ENCODE measurements at regions not wholly inside any gene's neighbourhood (a gene's known extent, or its start where the extent isn't known, plus 50 kb on each side); places are given as distances from the start of the nearest gene placed in this dataset.

DNA sequence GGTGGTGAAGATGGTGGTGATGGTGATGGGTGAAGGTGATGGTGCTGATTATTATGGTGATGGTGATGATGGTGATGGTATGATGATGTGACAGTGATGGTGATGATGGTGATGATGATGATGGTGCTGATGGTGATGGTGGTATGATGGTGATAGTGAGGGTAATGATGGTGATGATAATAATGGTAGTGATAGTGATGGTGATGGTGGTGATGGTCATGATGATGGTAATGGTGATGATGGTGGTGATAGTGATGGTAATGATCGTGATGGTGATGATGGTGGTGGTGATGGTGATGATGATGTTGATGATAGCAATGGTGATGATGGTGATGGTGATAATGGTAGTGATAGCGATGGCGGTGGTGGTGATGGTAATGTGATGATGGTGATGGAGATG is 197.9 kb upstream of the ALG10B start:
- ChIA-PET POLR2A (no interaction called here), CTCF (no interaction called here)
- TF ChIP-seq ELF1 (IDR thresholded peaks at IDR 0.05) (no peak), FOSL2 (IDR thresholded peaks at IDR 0.05; ENCODE audit: borderline replicate concordance, low read depth) (no peak), GATA2 (CRISPR knock-in tag; IDR thresholded peaks at IDR 0.05) (no peak), RFX5 (IDR thresholded peaks at IDR 0.05; ENCODE audit: low read length) (no peak), TEAD4 (IDR thresholded peaks at IDR 0.05; ENCODE audit: borderline replicate concordance, insufficient read depth) (no peak)
- TF ChIP-seq, protein P1, sequence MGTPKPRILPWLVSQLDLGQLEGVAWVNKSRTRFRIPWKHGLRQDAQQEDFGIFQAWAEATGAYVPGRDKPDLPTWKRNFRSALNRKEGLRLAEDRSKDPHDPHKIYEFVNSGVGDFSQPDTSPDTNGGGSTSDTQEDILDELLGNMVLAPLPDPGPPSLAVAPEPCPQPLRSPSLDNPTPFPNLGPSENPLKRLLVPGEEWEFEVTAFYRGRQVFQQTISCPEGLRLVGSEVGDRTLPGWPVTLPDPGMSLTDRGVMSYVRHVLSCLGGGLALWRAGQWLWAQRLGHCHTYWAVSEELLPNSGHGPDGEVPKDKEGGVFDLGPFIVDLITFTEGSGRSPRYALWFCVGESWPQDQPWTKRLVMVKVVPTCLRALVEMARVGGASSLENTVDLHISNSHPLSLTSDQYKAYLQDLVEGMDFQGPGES (IDR thresholded peaks at IDR 0.05; ENCODE audit: low read depth, low read length): no peak
- H3K79me2 ChIP-seq (ENCODE audit: insufficient read depth): no peaks in the 10 kb centered on the region
- no peaks in the 10 kb centered on the region for H3K36me3 ChIP-seq (replicated peaks in 1 of 2; ENCODE audit: control insufficient read depth in 1 of 2, insufficient read depth in 2 of 2, low read length in 1 of 2)
- no peak overlapping the region for H3K4me3 ChIP-seq (ENCODE audit: low read depth in 2 of 2, low read length in 1 of 2)
- H3K27me3 ChIP-seq (ENCODE audit: insufficient read depth): no peaks in the 10 kb centered on the region
- no peak overlapping the region for H3K27ac ChIP-seq (ENCODE audit: low read depth in 2 of 2, low read length in 1 of 2)
- H3F3A ChIP-seq (replicated peaks; ENCODE audit: insufficient read depth): no peaks in the 10 kb centered on the region
- no peaks in the 10 kb centered on the region for H3K9me2 ChIP-seq
- no peak overlapping the region for H3K4me2 ChIP-seq
- no peaks in the 10 kb centered on the region for H3K9me3 ChIP-seq
- no peak overlapping the region for H3K9ac ChIP-seq
- WGBS (ENCODE audit: low lambda C conversion rate): 16% methylated on average over 3 of the region's 3 CpGs
- H3K4me1 ChIP-seq (ENCODE audit: control insufficient read depth in 1 of 2, insufficient read depth in 2 of 2, low read depth in 1 of 2, low read length in 1 of 2): no peaks in the 10 kb centered on the region
- DNase-seq: no peak
- no peaks in the 10 kb centered on the region for H4K20me1 ChIP-seq (ENCODE audit: insufficient read depth)
- no peak overlapping the region for H2AFZ ChIP-seq (ENCODE audit: low read depth)

DNA sequence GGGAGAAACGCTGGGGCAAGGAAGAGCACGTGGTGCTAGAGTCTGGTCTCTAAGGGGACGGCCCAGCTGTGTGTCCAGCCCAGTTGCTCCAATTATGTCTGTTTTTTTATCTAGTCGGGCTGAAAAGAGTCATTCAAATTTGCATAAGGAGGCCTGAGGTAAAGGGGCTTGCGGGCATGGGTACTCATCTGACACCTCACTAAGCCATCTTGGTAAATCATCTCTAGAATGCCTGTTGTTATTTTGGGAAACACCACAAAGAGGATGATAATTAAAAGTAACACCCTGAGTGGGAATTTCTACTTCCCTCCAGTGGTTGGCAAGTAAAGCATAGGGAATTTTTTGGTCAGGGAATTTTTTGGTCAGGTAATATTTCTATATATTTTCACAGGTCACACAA is 196.1 kb upstream of the ALG10B start:
- Histone ChIP-seq H3F3A (replicated peaks; ENCODE audit: insufficient read depth) (no peaks in the 10 kb centered on the region), H4K20me1 (ENCODE audit: insufficient read depth) (no peaks in the 10 kb centered on the region), H3K4me1 (ENCODE audit: control insufficient read depth in 1 of 2, insufficient read depth in 2 of 2, low read depth in 1 of 2, low read length in 1 of 2) (no peaks in the 10 kb centered on the region), H3K27ac (ENCODE audit: low read depth in 2 of 2, low read length in 1 of 2) (no peak overlapping the region), H2AFZ (ENCODE audit: low read depth) (no peak overlapping the region), H3K9ac (no peak overlapping the region), H3K9me2 (no peaks in the 10 kb centered on the region), H3K36me3 (replicated peaks in 1 of 2; ENCODE audit: control insufficient read depth in 1 of 2, insufficient read depth in 2 of 2, low read length in 1 of 2) (no peaks in the 10 kb centered on the region), H3K9me3 (no peaks in the 10 kb centered on the region), H3K27me3 (ENCODE audit: insufficient read depth) (no peaks in the 10 kb centered on the region), H3K79me2 (ENCODE audit: insufficient read depth) (no peaks in the 10 kb centered on the region), H3K4me2 (no peak overlapping the region), H3K4me3 (ENCODE audit: low read depth in 2 of 2, low read length in 1 of 2) (no peak overlapping the region)
- CTCF ChIA-PET: no interaction called here
- POLR2A ChIA-PET: no interaction called here
- TF ChIP-seq FOXJ3 (CRISPR knock-in tag; IDR thresholded peaks at IDR 0.05) (no peak), SMC3 (IDR thresholded peaks at IDR 0.05; ENCODE audit: low read depth, low read length) (no peak), TEAD4 (IDR thresholded peaks at IDR 0.05; ENCODE audit: borderline replicate concordance, insufficient read depth) (no peak), NRF1 (IDR thresholded peaks at IDR 0.05; ENCODE audit: low read depth, low read length) (no peak), EZH2phosphoT487 (IDR thresholded peaks at IDR 0.05; ENCODE audit: borderline replicate concordance, low read depth) (no peak), SIN3A (IDR thresholded peaks at IDR 0.05; ENCODE audit: borderline replicate concordance, low read depth, low read length) (no peak), FOSL2 (IDR thresholded peaks at IDR 0.05; ENCODE audit: borderline replicate concordance, low read depth) (no peak), ELF1 (IDR thresholded peaks at IDR 0.05) (no peak), GATA2 (CRISPR knock-in tag; IDR thresholded peaks at IDR 0.05) (no peak)
- TF ChIP-seq, protein P2, sequence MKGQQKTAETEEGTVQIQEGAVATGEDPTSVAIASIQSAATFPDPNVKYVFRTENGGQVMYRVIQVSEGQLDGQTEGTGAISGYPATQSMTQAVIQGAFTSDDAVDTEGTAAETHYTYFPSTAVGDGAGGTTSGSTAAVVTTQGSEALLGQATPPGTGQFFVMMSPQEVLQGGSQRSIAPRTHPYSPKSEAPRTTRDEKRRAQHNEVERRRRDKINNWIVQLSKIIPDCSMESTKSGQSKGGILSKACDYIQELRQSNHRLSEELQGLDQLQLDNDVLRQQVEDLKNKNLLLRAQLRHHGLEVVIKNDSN (IDR thresholded peaks at IDR 0.05; ENCODE audit: borderline replicate concordance, low read depth): no peak
- TF ChIP-seq, protein P3, sequence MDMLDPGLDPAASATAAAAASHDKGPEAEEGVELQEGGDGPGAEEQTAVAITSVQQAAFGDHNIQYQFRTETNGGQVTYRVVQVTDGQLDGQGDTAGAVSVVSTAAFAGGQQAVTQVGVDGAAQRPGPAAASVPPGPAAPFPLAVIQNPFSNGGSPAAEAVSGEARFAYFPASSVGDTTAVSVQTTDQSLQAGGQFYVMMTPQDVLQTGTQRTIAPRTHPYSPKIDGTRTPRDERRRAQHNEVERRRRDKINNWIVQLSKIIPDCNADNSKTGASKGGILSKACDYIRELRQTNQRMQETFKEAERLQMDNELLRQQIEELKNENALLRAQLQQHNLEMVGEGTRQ (IDR thresholded peaks at IDR 0.05; ENCODE audit: borderline replicate concordance, low read depth, low read length): no peak
- TF ChIP-seq, protein P4, sequence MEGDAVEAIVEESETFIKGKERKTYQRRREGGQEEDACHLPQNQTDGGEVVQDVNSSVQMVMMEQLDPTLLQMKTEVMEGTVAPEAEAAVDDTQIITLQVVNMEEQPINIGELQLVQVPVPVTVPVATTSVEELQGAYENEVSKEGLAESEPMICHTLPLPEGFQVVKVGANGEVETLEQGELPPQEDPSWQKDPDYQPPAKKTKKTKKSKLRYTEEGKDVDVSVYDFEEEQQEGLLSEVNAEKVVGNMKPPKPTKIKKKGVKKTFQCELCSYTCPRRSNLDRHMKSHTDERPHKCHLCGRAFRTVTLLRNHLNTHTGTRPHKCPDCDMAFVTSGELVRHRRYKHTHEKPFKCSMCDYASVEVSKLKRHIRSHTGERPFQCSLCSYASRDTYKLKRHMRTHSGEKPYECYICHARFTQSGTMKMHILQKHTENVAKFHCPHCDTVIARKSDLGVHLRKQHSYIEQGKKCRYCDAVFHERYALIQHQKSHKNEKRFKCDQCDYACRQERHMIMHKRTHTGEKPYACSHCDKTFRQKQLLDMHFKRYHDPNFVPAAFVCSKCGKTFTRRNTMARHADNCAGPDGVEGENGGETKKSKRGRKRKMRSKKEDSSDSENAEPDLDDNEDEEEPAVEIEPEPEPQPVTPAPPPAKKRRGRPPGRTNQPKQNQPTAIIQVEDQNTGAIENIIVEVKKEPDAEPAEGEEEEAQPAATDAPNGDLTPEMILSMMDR (IDR thresholded peaks at IDR 0.05): no peak
- TF ChIP-seq, protein P5, sequence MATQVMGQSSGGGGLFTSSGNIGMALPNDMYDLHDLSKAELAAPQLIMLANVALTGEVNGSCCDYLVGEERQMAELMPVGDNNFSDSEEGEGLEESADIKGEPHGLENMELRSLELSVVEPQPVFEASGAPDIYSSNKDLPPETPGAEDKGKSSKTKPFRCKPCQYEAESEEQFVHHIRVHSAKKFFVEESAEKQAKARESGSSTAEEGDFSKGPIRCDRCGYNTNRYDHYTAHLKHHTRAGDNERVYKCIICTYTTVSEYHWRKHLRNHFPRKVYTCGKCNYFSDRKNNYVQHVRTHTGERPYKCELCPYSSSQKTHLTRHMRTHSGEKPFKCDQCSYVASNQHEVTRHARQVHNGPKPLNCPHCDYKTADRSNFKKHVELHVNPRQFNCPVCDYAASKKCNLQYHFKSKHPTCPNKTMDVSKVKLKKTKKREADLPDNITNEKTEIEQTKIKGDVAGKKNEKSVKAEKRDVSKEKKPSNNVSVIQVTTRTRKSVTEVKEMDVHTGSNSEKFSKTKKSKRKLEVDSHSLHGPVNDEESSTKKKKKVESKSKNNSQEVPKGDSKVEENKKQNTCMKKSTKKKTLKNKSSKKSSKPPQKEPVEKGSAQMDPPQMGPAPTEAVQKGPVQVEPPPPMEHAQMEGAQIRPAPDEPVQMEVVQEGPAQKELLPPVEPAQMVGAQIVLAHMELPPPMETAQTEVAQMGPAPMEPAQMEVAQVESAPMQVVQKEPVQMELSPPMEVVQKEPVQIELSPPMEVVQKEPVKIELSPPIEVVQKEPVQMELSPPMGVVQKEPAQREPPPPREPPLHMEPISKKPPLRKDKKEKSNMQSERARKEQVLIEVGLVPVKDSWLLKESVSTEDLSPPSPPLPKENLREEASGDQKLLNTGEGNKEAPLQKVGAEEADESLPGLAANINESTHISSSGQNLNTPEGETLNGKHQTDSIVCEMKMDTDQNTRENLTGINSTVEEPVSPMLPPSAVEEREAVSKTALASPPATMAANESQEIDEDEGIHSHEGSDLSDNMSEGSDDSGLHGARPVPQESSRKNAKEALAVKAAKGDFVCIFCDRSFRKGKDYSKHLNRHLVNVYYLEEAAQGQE (IDR thresholded peaks at IDR 0.05; ENCODE audit: low read depth, low read length): no peak
- TF ChIP-seq, protein P6, sequence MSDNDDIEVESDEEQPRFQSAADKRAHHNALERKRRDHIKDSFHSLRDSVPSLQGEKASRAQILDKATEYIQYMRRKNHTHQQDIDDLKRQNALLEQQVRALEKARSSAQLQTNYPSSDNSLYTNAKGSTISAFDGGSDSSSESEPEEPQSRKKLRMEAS (IDR thresholded peaks at IDR 0.05; ENCODE audit: low read depth): no peak
- 9% methylated on average over 5 of the region's 5 CpGs for WGBS (ENCODE audit: low lambda C conversion rate)
- no peak for DNase-seq

Data from SK-N-SH (cell line).